WTC11 (cell line): ENCODE measurements at regions not wholly inside any gene's neighbourhood (a gene's known extent, or its start where the extent isn't known, plus 50 kb on each side); places are given as distances from the start of the nearest gene placed in this dataset.

ENCODE experiments used
- ZNF138 ChIP-seq: sonication (generic); formaldehyde crosslinking; conservative IDR thresholded peaks from 2 replicates; pipeline ENCODE4 v1.8.1; 2022; ENCODE audit warnings: mild to moderate bottlenecking, moderate library complexity, missing genetic modification reagents
- TF ChIP-seq, protein P1 (sequence below): sonication (generic); formaldehyde crosslinking; IDR thresholded peaks from 2 replicates; pipeline ENCODE4 v1.8.0; 2022; ENCODE audit warnings: mild to moderate bottlenecking, missing genetic modification reagents
- TF ChIP-seq, protein P2 (sequence below): fragments of 200-600 bp; IDR thresholded peaks from 2 replicates; pipeline ENCODE4 v1.8.0; 2022; ENCODE audit warnings: antibody characterized with exemption

DNA sequence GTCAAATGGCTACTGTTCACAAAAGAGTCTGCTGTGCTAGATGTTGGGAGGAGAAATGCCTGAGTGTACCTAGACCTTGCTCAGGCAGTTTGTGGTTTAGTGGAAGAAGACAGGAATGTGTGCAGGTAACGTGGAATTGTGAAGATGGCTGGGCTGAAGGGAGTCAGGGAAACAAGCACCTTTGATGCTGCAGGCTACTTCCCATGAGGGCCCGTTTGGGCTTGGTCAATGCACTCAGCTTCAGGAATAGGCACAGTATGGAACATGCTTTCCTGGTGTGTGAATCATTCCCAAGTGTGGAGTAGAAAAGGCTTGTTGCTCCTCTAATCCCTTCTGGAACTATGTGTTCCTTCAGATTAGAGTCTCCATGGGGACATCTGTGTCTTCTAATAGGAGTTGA, 318.3 kb upstream of the MTNR1B start:
- TF ChIP-seq, protein P1, sequence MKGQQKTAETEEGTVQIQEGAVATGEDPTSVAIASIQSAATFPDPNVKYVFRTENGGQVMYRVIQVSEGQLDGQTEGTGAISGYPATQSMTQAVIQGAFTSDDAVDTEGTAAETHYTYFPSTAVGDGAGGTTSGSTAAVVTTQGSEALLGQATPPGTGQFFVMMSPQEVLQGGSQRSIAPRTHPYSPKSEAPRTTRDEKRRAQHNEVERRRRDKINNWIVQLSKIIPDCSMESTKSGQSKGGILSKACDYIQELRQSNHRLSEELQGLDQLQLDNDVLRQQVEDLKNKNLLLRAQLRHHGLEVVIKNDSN: no peak
- TF ChIP-seq, protein P2, sequence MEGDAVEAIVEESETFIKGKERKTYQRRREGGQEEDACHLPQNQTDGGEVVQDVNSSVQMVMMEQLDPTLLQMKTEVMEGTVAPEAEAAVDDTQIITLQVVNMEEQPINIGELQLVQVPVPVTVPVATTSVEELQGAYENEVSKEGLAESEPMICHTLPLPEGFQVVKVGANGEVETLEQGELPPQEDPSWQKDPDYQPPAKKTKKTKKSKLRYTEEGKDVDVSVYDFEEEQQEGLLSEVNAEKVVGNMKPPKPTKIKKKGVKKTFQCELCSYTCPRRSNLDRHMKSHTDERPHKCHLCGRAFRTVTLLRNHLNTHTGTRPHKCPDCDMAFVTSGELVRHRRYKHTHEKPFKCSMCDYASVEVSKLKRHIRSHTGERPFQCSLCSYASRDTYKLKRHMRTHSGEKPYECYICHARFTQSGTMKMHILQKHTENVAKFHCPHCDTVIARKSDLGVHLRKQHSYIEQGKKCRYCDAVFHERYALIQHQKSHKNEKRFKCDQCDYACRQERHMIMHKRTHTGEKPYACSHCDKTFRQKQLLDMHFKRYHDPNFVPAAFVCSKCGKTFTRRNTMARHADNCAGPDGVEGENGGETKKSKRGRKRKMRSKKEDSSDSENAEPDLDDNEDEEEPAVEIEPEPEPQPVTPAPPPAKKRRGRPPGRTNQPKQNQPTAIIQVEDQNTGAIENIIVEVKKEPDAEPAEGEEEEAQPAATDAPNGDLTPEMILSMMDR: no peak
- no peak for TF ChIP-seq ZNF138 (CRISPR knock-in tag)
